HFFc6 (cell line): ENCODE measurements at regions not wholly inside any gene's neighbourhood (a gene's known extent, or its start where the extent isn't known, plus 50 kb on each side); places are given as distances from the start of the nearest gene placed in this dataset.

Experiments
- DNase-seq: peaks from one replicate; pipeline ENCODE4 v3.0.0-alpha.2; 2018
- H3K27ac Mint-ChIP-seq: 2 replicates; pipeline ENCODE4 v1.8.0; 2020; ENCODE audit warnings: mild to moderate bottlenecking, mixed read lengths
- H3K27me3 Mint-ChIP-seq: 2 replicates; pipeline ENCODE4 v1.8.0; 2021; ENCODE audit warnings: mild to moderate bottlenecking, moderate library complexity, mixed read lengths; ENCODE audit not compliant: insufficient read depth
- H3K36me3 Mint-ChIP-seq: 2 replicates; pipeline ENCODE4 v1.8.0; 2021; ENCODE audit warnings: low read depth, mixed read lengths
- H3K4me1 Mint-ChIP-seq: 2 replicates; pipeline ENCODE4 v1.8.0; 2020; ENCODE audit warnings: low read depth, mixed read lengths
- H3K4me3 Mint-ChIP-seq: 2 replicates; pipeline ENCODE4 v1.8.0; 2020; ENCODE audit warnings: mild to moderate bottlenecking, moderate library complexity, mixed read lengths
- H3K9me3 Mint-ChIP-seq: 2 replicates; pipeline ENCODE4 v1.8.0; 2020; ENCODE audit warnings: mild to moderate bottlenecking, mixed read lengths
- TF ChIP-seq, protein P1 (sequence below): fragments of 200-600 bp; sonication (generic); IDR thresholded peaks from 2 replicates; pipeline ENCODE4 v1.5.0; 2021; ENCODE audit warnings: antibody characterized with exemption, mild to moderate bottlenecking

DNA sequence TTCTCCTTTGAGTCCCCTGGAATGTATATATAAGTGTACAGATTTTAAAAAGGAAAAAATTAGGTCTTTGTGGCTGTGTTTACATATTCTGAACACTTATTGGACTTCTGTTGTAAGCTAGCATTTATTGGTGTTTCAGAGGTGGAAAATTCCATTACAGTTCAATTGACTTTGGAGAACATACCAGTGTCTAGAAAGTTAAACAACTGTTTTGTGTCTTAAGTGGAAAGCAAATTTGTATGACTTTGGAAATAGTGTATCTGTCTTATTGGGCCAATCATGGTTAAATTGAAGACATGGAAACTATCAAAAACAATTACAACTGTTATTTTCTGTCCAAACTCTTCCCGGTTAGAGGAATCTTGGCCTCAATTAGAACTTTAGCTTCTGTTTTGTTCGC, 265.0 kb upstream of the C2CD4B start:
- Mint-ChIP-seq H3K4me3 (no peak overlapping the region), H3K27ac (no peak overlapping the region), H3K9me3 (no peaks in the 10 kb centered on the region), H3K36me3 (peaks cover 7% of the 10 kb centered on the region), H3K27me3 (no peaks in the 10 kb centered on the region; the same call in 1 of the 2 replicates), H3K4me1 (peaks cover 48% of the 10 kb centered on the region)
- TF ChIP-seq, protein P1, sequence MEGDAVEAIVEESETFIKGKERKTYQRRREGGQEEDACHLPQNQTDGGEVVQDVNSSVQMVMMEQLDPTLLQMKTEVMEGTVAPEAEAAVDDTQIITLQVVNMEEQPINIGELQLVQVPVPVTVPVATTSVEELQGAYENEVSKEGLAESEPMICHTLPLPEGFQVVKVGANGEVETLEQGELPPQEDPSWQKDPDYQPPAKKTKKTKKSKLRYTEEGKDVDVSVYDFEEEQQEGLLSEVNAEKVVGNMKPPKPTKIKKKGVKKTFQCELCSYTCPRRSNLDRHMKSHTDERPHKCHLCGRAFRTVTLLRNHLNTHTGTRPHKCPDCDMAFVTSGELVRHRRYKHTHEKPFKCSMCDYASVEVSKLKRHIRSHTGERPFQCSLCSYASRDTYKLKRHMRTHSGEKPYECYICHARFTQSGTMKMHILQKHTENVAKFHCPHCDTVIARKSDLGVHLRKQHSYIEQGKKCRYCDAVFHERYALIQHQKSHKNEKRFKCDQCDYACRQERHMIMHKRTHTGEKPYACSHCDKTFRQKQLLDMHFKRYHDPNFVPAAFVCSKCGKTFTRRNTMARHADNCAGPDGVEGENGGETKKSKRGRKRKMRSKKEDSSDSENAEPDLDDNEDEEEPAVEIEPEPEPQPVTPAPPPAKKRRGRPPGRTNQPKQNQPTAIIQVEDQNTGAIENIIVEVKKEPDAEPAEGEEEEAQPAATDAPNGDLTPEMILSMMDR: no peak
- no peak for DNase-seq

DNA sequence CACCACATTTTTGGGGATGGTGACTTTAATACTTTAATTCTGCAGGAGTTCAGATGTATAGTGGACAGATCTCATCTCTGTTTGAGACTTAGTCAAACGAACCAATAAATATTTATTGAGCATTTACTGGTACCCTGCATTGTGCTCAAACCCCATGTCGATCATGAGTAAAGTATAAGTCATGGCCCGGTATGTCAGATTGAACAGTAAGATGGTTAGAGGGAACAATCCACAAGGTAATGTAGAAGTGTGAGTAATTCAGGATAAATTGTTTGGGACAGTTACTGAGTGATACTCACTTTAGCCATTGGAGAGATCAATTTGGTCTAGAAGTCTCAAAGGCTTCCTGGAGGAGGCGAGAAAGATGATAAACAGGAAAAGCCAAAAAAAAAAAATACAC, 265.5 kb upstream of the C2CD4B start:
- Mint-ChIP-seq H3K9me3 (no peaks in the 10 kb centered on the region), H3K4me3 (no peak overlapping the region), H3K36me3 (peaks cover 9% of the 10 kb centered on the region), H3K27ac (no peak overlapping the region), H3K4me1 (peaks cover 48% of the 10 kb centered on the region), H3K27me3 (no peaks in the 10 kb centered on the region; the same call in 1 of the 2 replicates)
- no peak for DNase-seq
- TF ChIP-seq, protein P1: no peak

DNA sequence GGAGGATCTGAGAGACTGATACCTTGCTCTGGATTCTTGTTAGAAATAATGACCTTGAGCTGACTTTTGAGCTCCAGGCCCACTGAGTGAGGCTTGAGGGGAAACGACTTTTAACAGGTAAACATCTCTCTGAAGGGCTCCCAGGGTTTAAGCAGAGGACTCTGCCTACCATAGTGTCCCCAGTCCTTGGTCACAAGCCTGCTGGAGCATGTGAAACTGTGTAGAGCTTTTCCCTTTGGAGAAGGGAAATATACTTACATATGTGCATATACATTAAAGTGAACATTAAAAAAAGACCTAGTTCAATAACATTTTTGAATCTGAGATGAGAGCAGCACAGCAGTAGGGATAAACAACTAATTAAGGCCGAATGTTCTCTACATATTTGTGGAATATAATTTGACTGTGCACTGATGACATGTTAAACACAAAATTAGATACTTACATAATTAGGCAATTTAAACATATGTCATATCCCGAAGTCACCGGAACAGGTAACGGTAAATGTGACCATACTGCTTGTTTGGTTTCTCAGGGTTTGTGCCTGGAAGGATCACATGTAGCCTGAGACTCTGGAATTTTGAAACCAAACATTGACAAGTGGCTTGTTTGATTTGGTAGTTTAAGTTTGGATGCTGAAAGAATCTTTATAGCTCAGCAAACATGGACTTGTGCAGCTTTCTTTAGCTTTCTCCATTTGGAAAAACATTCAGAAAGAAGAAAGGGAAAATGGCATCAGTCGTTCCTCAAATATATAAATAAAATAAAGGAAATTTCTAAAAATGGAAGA, 266.1 kb upstream of the C2CD4B start:
- no peaks in the 10 kb centered on the region; the same call in 1 of the 2 replicates for H3K27me3 Mint-ChIP-seq
- TF ChIP-seq, protein P1: no peak
- no peak overlapping the region for H3K27ac Mint-ChIP-seq
- peaks cover 9% of the 10 kb centered on the region for H3K36me3 Mint-ChIP-seq
- H3K4me1 Mint-ChIP-seq: peaks cover 47% of the 10 kb centered on the region
- no peaks in the 10 kb centered on the region for H3K9me3 Mint-ChIP-seq
- H3K4me3 Mint-ChIP-seq: no peak overlapping the region
- DNase-seq: no peak

DNA sequence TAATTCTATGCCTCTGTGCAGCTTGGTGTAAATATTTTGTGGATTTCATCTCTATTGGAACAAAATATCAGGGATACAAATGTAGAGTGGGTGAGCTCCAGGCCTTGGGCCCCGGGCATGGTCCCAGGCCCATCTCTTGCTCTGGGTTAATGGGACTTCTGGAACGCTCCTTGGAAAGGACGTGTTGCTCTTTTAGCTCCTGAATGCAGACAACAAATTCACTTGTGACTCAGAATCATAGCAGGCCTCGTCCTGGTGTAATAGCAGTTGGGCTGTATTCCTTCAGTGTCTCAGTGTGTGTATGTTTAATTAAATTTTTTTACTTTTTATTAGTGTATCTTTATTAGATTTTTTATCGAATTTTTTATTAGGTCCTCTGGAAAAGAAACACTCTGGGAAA, 266.7 kb upstream of the C2CD4B start:
- Mint-ChIP-seq H3K36me3 (peaks cover 9% of the 10 kb centered on the region), H3K27ac (no peak overlapping the region), H3K9me3 (no peaks in the 10 kb centered on the region), H3K27me3 (no peaks in the 10 kb centered on the region; the same call in 1 of the 2 replicates), H3K4me1 (peaks cover 41% of the 10 kb centered on the region), H3K4me3 (no peak overlapping the region)
- DNase-seq: no peak
- TF ChIP-seq, protein P1: no peak

DNA sequence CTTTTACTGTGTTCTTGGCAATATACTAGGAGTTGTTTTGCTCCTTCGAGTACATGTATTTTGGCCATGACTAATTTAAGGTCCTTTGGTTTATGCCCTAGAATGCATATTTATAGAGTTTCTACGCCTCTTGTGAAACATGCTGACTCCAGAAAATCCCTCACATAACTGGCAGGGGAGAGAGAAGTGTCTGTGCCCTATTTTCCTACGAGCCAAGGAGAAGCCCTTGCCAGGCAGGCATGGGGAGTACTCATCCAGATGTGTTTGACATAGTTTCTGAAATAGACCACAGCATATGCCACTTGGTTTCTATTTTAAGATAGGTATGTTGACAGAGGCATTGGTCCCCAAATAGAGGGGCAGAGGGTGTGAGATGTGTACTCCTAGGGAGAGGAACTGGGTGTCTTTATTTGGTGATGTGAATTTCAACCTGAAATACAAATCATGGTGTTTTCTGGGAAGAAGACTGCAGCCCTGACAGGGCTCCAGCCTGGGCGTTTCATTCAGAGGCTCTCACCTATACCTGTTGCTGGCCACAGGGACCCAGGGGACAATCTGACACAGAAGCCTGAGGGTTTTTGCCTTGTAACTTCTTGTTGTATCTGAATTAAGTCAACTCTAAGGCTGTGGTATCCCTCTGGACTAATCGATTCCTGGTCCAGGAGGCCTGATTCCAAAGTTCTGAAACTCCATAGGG, 267.8 kb upstream of the C2CD4B start:
- H3K9me3 Mint-ChIP-seq: no peaks in the 10 kb centered on the region
- no peak for DNase-seq

More for the DNA sequence above, 267.8 kb upstream of the C2CD4B start:
- H3K36me3 Mint-ChIP-seq: peaks cover 9% of the 10 kb centered on the region
- TF ChIP-seq, protein P1: no peak
- H3K27ac Mint-ChIP-seq: no peak overlapping the region
- no peaks in the 10 kb centered on the region for H3K27me3 Mint-ChIP-seq
- peaks cover 37% of the 10 kb centered on the region for H3K4me1 Mint-ChIP-seq
- no peak overlapping the region for H3K4me3 Mint-ChIP-seq
